Natural killer cell (primary cell): ENCODE measurements at regions not wholly inside any gene's neighbourhood (a gene's known extent, or its start where the extent isn't known, plus 50 kb on each side); places are given as distances from the start of the nearest gene placed in this dataset.
"Not testable (repeated sequence)": the region's sequence is repeated elsewhere in the genome, so short reads cannot be mapped to it uniquely, and the experiment has no call there.

Experiments used
- ATAC-seq, 3 donors: fragments of 150-1000 bp in 2 of 3; fragments of 200-7000 bp in 1 of 3; cut with Tn5 transposase; 1 replicate in 1 of 3; 2 replicates in 2 of 3; pipeline ENCODE4 v1.10.0; 2021; ENCODE audit warnings: mild to moderate bottlenecking in 2 of 3, moderate library complexity in 2 of 3
- DNase-seq, 2 donors: peaks; one replicate each; pipeline versions ENCODE4 v3.0.0 to v3.0.0-alpha.2; 2013 to 2021; ENCODE audit warnings: mixed read lengths in 1 of 2
- H3K27ac ChIP-seq: one replicate; pipeline ENCODE4 v1.5.1; 2013; ENCODE audit warnings: mild to moderate bottlenecking, low read length
- H3K27me3 ChIP-seq: one replicate; pipeline ENCODE4 v1.6.1; 2013; ENCODE audit warnings: low read length; ENCODE audit not compliant: control insufficient read depth, insufficient read depth
- H3K36me3 ChIP-seq: one replicate; pipeline ENCODE4 v1.6.1; 2013; ENCODE audit warnings: low read length; ENCODE audit not compliant: control insufficient read depth, insufficient read depth
- H3K4me1 ChIP-seq: one replicate; pipeline ENCODE4 v1.6.1; 2013; ENCODE audit warnings: low read length; ENCODE audit not compliant: control insufficient read depth, insufficient read depth
- H3K4me3 ChIP-seq: one replicate; pipeline ENCODE4 v1.5.1; 2013; ENCODE audit warnings: low read length
- H3K9me3 ChIP-seq: one replicate; pipeline ENCODE4 v1.6.1; 2013; ENCODE audit warnings: low read length; ENCODE audit not compliant: control insufficient read depth, insufficient read depth
- H3K27ac Mint-ChIP-seq, 2 donors: one replicate each; pipeline ENCODE4 v1.8.0; 2022; ENCODE audit warnings: mild to moderate bottlenecking in 2 of 2, mixed read lengths in 2 of 2, moderate library complexity in 1 of 2
- H3K27me3 Mint-ChIP-seq, 2 donors: one replicate each; pipeline ENCODE4 v1.8.0; 2022; ENCODE audit warnings: low read depth in 2 of 2, mixed read lengths in 2 of 2
- H3K36me3 Mint-ChIP-seq: one replicate; pipeline ENCODE4 v1.8.0; 2022; ENCODE audit warnings: mixed read lengths
- H3K4me1 Mint-ChIP-seq, 2 donors: one replicate each; pipeline ENCODE4 v1.8.0; 2022; ENCODE audit warnings: mixed read lengths in 2 of 2
- H3K4me3 Mint-ChIP-seq: one replicate; pipeline ENCODE4 v1.8.0; 2022; ENCODE audit warnings: mild to moderate bottlenecking, moderate library complexity, mixed read lengths
- H3K9me3 Mint-ChIP-seq, 2 donors: one replicate each; pipeline ENCODE4 v1.8.0; 2022; ENCODE audit warnings: mixed read lengths in 2 of 2
- WGBS: methylation state at CpG from one replicate; pipeline ENCODE4 v1.1.7; 2013; ENCODE audit warnings: missing lambda C conversion rate; ENCODE audit not compliant: insufficient coverage; 5-methylcytosine and 5-hydroxymethylcytosine counted together
- intact Hi-C: fragments of 100-400 bp; cut with micrococcal nuclease; formaldehyde crosslinking; loops from one replicate; pipeline ENCODE4 v1.14.2; 2022
- TF ChIP-seq, protein P1 (sequence below): fragments of 200-600 bp; IDR thresholded peaks from one replicate; pipeline ENCODE4 v1.8.0; 2022; ENCODE audit warnings: antibody characterized with exemption

DNA sequence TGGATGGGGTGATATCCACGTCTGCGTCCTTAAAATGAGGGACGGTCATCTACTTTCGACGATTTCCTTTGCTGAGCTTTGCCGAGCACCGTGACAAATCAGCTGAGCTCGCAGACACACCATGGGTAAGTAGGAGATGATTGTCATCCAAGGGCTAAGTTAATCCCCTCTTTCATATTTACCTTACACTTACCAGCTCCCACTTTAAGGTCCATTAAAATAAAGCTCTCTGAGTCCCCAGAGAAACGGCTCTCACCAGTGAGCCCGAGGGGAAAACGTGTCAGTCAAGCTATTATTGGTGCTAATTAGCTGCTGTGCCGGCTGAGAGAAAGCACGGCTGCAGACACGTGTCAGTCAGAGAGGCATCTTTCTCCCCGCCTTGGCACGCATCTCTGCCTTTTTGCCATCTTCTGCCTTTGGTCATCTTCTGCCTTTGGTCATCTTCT, 72.2 kb downstream of the CRLF2 start:
- intact Hi-C loops: no loop called here
- Histone ChIP-seq H3K27ac (no peak overlapping the region), H3K4me1 (no peaks in the 10 kb centered on the region), H3K36me3 (no peaks in the 10 kb centered on the region), H3K27me3 (no peaks in the 10 kb centered on the region), H3K9me3 (no peaks in the 10 kb centered on the region), H3K4me3 (no peak overlapping the region)
- Mint-ChIP-seq H3K4me1 (no peaks in the 10 kb centered on the region), H3K36me3 (no peaks in the 10 kb centered on the region), H3K9me3 (no peaks in the 10 kb centered on the region), H3K27ac (no peak overlapping the region), H3K27me3 (no peaks in the 10 kb centered on the region), H3K4me3 (no peak overlapping the region)
- no peak for DNase-seq
- WGBS: 82% methylated on average over 15 of the region's 16 CpGs
- ATAC-seq: no peak
- TF ChIP-seq, protein P1, sequence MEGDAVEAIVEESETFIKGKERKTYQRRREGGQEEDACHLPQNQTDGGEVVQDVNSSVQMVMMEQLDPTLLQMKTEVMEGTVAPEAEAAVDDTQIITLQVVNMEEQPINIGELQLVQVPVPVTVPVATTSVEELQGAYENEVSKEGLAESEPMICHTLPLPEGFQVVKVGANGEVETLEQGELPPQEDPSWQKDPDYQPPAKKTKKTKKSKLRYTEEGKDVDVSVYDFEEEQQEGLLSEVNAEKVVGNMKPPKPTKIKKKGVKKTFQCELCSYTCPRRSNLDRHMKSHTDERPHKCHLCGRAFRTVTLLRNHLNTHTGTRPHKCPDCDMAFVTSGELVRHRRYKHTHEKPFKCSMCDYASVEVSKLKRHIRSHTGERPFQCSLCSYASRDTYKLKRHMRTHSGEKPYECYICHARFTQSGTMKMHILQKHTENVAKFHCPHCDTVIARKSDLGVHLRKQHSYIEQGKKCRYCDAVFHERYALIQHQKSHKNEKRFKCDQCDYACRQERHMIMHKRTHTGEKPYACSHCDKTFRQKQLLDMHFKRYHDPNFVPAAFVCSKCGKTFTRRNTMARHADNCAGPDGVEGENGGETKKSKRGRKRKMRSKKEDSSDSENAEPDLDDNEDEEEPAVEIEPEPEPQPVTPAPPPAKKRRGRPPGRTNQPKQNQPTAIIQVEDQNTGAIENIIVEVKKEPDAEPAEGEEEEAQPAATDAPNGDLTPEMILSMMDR: no peak

DNA sequence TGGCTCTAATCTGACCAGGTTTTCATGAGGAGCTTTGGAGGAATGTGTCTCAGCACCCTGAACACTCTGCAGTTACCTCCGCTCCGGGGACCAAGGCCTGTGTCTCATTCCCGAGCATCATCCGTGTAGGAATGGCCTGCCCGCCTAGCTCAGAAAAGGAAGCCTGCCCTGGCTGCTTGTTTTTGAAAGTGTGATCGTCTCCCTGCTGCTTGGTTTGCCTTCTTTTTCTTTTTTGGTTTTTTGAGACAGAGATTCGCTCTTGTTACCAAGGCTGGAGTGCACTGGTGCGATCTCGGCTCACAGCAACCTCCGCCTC, 73.3 kb downstream of the CRLF2 start:
- no peaks in the 10 kb centered on the region for H3K27me3 ChIP-seq
- intact Hi-C loops: no loop called here
- 91% methylated on average over 10 of the region's 10 CpGs for WGBS
- H3K4me1 ChIP-seq: no peaks in the 10 kb centered on the region
- H3K9me3 ChIP-seq: no peaks in the 10 kb centered on the region
- TF ChIP-seq, protein P1: no peak
- Mint-ChIP-seq H3K27ac (no peak overlapping the region), H3K36me3 (no peaks in the 10 kb centered on the region), H3K4me3 (no peak overlapping the region), H3K9me3 (no peaks in the 10 kb centered on the region), H3K4me1 (no peaks in the 10 kb centered on the region), H3K27me3 (no peaks in the 10 kb centered on the region)
- ATAC-seq: no peak
- no peak overlapping the region for H3K4me3 ChIP-seq
- DNase-seq: no peak
- no peaks in the 10 kb centered on the region for H3K36me3 ChIP-seq
- no peak overlapping the region for H3K27ac ChIP-seq

GRCh38 chrX:1138476-1139184, 73.8 kb downstream of the CRLF2 start:
- intact Hi-C loops: no loop called here
- Histone ChIP-seq H3K36me3 (no peaks in the 10 kb centered on the region), H3K9me3 (no peaks in the 10 kb centered on the region), H3K4me3 (no peak overlapping the region), H3K27me3 (no peaks in the 10 kb centered on the region), H3K27ac (no peak overlapping the region), H3K4me1 (no peaks in the 10 kb centered on the region)
- ATAC-seq: no peak
- no peak for DNase-seq
- Mint-ChIP-seq H3K4me3 (no peak overlapping the region), H3K4me1 (no peaks in the 10 kb centered on the region), H3K9me3 (no peaks in the 10 kb centered on the region), H3K36me3 (no peaks in the 10 kb centered on the region), H3K27me3 (no peaks in the 10 kb centered on the region), H3K27ac (no peak overlapping the region)
- 84% methylated on average over 22 of the region's 22 CpGs for WGBS
- TF ChIP-seq, protein P1: no peak

GRCh38 chrX:1137531-1137930, 74.9 kb downstream of the CRLF2 start:
- TF ChIP-seq, protein P1: no peak
- Mint-ChIP-seq H3K4me1 (no peaks in the 10 kb centered on the region), H3K4me3 (no peak overlapping the region), H3K36me3 (no peaks in the 10 kb centered on the region), H3K27ac (no peak overlapping the region), H3K27me3 (no peaks in the 10 kb centered on the region), H3K9me3 (no peaks in the 10 kb centered on the region)
- Histone ChIP-seq H3K27me3 (no peaks in the 10 kb centered on the region), H3K36me3 (no peaks in the 10 kb centered on the region), H3K9me3 (no peaks in the 10 kb centered on the region), H3K4me3 (no peak overlapping the region), H3K27ac (no peak overlapping the region), H3K4me1 (no peaks in the 10 kb centered on the region)
- DNase-seq: no peak
- ATAC-seq: no peak
- intact Hi-C loops: no loop called here
- 76% methylated on average over 10 of the region's 10 CpGs for WGBS

DNA sequence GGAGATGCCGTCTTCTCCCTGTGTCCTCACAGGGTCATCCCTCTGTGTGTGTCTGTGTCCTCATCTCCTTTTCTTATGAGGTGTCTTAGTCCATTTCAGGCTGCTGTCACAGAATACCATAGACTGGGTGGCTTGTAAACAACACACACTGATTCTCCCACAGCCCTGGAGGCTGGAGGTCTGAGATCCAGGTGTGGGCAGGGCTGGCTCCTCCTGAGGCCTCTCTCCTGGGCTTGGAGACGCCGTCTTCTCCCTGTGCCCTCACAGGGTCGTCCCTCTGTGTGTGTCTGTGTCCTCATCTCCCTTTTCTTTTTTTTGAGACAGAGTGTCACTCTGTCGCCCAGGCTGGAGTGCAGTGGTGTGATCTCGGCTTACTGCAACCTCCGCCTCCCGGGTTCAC, 75.9 kb downstream of the CRLF2 start:
- H3K9me3 ChIP-seq, intact Hi-C loops, H3K36me3 ChIP-seq, DNase-seq, H3K4me3 ChIP-seq, H3K27me3 Mint-ChIP-seq, ATAC-seq, H3K4me1 ChIP-seq, H3K9me3 Mint-ChIP-seq, H3K27me3 ChIP-seq, H3K27ac Mint-ChIP-seq, H3K27ac ChIP-seq, H3K4me3 Mint-ChIP-seq, H3K36me3 Mint-ChIP-seq, H3K4me1 Mint-ChIP-seq: not testable (repeated sequence)
- 84% methylated on average over 8 of the region's 8 CpGs for WGBS
